EL (cell line): ENCODE measurements at regions not wholly inside any gene's neighbourhood (a gene's known extent, or its start where the extent isn't known, plus 50 kb on each side); places are given as distances from the start of the nearest gene placed in this dataset.
A peak's percentile ranks its signal among the peaks of the same experiment; 100 is the strongest.

Source experiments
- DNase-seq: peaks from one replicate; pipeline ENCODE4 v3.0.0-alpha.2; 2016

DNA sequence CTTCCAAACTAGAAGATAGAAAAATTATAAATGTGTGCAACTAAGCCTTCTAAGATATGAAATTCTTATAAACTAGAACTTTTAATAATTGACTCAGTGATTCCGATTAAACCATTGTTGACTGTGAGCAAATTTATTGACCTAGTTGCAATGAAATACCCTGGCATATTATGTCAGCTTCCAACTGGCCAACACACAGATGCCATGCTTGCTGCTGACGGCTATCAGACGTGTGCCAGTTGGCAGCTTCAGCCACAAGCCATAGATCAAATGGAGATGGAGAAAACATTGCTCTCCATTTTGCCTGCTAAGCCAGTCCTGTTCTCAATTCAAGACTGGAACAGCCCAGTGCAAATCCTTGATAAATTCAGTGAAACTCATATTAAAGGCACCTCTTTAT is 101.7 kb upstream of the HDGFL1 start:
- DNase-seq: no peak

GRCh38 chr6:22468256-22468965 is 101.0 kb upstream of the HDGFL1 start:
- DNase-seq: no peak

DNA sequence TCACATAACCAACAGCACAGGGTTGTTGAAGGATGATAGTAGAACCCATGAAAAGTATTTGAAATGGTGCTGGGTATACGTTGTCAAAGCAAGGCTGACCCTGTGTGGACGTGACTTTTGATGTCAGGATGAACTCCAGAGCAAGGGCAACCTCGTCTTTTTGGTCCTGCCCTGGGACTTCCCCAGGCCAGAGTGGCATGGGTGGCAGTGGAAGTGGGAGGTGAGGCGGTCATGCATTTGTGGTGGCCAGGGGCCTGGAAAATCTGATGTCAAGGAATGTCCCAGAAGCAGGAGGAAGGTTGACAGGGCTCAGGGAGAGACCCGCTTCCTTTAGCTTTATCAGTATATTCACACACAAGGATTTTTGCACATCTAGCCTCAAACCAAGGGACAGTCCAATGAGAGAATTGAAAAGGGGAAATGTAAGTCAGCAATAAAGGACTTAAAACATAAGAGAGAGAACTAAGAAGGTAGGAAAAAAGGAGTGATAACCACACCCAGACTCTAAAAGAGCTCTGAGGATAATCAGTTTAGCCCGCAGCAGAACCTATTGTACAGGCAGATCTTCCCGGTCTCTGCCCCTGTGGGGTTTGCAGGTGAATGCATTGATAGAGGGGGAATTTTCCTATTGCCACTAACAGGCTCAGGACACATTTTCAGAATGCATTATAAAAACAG is 98.8 kb upstream of the HDGFL1 start:
- DNase-seq: no peak

- DNase-seq: peak; percentile 49
Observed at GRCh38 chr6:22471132-22471690, 98.2 kb upstream of the HDGFL1 start.

DNA sequence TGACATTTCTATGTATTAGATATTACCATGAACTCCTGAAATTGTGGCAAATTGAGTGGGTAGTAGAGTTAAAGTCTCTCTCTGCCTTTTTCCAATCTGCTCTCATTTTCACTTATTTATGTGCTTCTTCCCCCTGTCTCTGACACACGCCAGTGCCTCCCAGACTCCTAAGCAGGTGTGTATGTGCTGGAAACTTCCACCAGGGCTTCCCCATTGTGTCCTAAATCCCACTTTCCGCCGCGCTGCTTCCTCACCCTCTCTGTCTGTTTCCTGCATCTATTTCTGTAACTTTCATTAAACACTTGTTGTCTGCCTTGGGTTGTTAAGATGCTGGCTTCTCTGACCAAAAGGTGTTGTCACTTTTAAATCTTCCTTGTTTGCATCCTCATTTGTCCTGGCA is 97.6 kb upstream of the HDGFL1 start:
- no peak for DNase-seq

DNA sequence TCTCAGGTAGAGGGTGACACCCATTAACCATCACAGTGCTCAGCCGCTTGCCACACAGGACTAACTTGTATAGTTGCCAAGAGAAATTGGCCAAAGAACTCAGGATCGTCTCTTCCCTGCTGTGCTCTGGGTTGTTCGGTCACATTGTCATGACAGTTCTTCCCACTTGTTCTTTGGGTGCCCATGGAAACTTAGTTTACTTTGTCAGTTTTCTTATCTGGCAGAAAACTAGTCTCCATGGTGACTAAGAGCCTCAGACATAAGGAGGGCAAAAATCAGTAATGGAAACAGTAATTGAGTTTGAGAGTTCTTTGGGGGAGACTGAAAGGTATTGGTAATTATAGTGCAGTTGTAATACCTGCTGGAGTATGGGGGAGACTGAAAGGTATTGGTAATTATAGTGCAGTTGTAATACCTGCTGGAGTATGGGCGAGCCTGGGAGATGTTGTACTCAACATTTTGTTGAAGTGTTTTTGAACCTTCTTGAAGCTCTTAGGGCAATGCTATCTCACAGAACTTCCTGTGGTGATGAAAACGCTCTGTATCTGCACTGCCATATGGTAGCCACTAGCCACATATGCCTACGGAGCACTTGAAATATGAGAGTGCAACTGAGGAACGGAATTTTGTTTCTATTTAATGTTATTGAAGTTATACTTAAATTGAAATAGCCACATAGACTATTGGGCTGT is 95.2 kb upstream of the HDGFL1 start:
- no peak for DNase-seq

DNA sequence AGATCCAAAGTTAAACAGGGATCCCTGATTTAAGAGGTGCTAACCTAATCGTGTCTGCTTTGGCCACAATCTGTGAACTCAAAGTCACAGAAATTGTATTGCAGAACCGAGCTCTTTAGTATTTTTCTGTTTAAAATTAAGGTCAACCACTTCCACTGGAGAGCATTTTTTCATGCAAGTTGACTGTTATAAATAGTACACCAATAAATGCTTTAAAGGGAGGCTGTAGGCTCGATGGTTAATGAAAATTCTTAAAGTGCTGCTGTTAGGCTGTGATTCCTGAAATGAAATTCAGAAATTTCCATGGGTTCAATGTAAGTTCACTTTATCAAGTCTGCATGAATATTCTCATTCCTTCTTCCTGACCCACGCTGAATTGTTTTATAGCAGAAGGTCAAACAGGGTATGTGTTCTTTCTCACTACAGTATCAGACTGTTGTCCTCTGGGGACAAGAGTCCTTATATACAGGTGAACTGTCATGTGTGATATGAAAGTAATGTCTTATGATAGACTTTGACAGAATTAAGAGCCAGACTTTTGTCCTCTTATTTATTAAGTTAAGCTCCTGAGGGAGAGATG is 92.5 kb upstream of the HDGFL1 start:
- no peak for DNase-seq

- DNase-seq: no peak
Observed at GRCh38 chr6:22497276-22497675, 72.1 kb upstream of the HDGFL1 start.

GRCh38 chr6:22499815-22500214 is 69.6 kb upstream of the HDGFL1 start:
- no peak for DNase-seq

GRCh38 chr6:22506496-22506895 is 62.9 kb upstream of the HDGFL1 start:
- DNase-seq: no peak

- no peak for DNase-seq
Observed at GRCh38 chr6:22512686-22513427, 56.5 kb upstream of the HDGFL1 start.

- no peak for DNase-seq
Observed at GRCh38 chr6:22513667-22514066, 55.7 kb upstream of the HDGFL1 start.

DNA sequence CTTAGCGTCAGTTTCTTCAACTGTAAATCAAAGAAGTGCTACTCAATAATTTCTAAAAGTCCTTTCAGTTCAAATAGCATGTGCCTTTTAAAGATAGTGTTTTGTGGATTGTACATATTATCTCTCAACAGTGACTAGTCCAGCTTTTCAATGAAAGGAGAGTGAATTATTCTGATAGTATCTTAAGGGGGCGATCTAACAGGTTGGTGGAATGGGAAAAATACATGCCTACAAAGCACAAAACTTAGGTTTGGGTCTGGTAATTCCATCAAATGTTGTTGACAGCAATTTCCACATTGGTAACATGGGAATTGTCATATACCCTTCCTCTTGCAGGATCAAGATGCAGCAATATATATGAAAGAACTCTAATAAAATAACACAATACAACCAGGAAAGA is 50.1 kb upstream of the HDGFL1 start:
- DNase-seq: no peak
